ENCODE measurements at regions not wholly inside any gene's neighbourhood (a gene's known extent, or its start where the extent isn't known, plus 50 kb on each side); places are given as distances from the start of the nearest gene placed in this dataset.

GRCh38 chr12:128047266-128048060 lies 219.5 kb upstream of the TMEM132C start:
- no peak overlapping the region for H3K27ac ChIP-seq (ENCODE audit: low read depth, low read length)
- ChIA-PET CTCF (no interaction called here), POLR2A (no interaction called here)
- H3K4me3 ChIP-seq (ENCODE audit: low read depth, low read length): no peak overlapping the region
- peaks cover 29% of the 10 kb centered on the region; the same call in 1 of the 2 replicates for H3K9me3 ChIP-seq (ENCODE audit: control insufficient read depth, insufficient read depth, low read length)
- no peak for TF ChIP-seq CTCF (IDR thresholded peaks at IDR 0.05; ENCODE audit: low read depth, low read length)
- DNase-seq (ENCODE audit: low read depth, low spot score): no peak
- H3K27me3 ChIP-seq (ENCODE audit: control insufficient read depth, insufficient read depth, low read length): no peaks in the 10 kb centered on the region

- Histone ChIP-seq H3K9me3 (ENCODE audit: control insufficient read depth, insufficient read depth, low read length) (peaks cover 45% of the 10 kb centered on the region), H3K4me3 (ENCODE audit: low read depth, low read length) (no peak overlapping the region), H3K27ac (ENCODE audit: low read depth, low read length) (no peak overlapping the region), H3K27me3 (ENCODE audit: control insufficient read depth, insufficient read depth, low read length) (no peaks in the 10 kb centered on the region)
- no peak for DNase-seq (ENCODE audit: low read depth, low spot score)
- ChIA-PET CTCF (no interaction called here), POLR2A (no interaction called here)
- TF ChIP-seq CTCF (IDR thresholded peaks at IDR 0.05; ENCODE audit: low read depth, low read length): no peak
These were observed 214.6 kb upstream of the TMEM132C start for GRCh38 chr12:128052331-128052730.

- POLR2A ChIA-PET: no interaction called here
These were observed 214.2 kb upstream of the TMEM132C start for GRCh38 chr12:128052777-128053176.

GRCh38 chr12:128055567-128055966 lies 211.4 kb upstream of the TMEM132C start:
- ChIA-PET CTCF (no interaction called here), POLR2A (no interaction called here)
- peaks cover 51% of the 10 kb centered on the region for H3K9me3 ChIP-seq (ENCODE audit: control insufficient read depth, insufficient read depth, low read length)
- no peak overlapping the region for H3K4me3 ChIP-seq (ENCODE audit: low read depth, low read length)
- H3K27ac ChIP-seq (ENCODE audit: low read depth, low read length): no peak overlapping the region
- TF ChIP-seq CTCF (IDR thresholded peaks at IDR 0.05; ENCODE audit: low read depth, low read length): no peak
- DNase-seq (ENCODE audit: low read depth, low spot score): no peak
- no peaks in the 10 kb centered on the region for H3K27me3 ChIP-seq (ENCODE audit: control insufficient read depth, insufficient read depth, low read length)

More at GRCh38 chr12:128052777-128053176, 214.2 kb upstream of the TMEM132C start:
- H3K9me3 ChIP-seq (ENCODE audit: control insufficient read depth, insufficient read depth, low read length): peaks cover 47% of the 10 kb centered on the region
- H3K27me3 ChIP-seq (ENCODE audit: control insufficient read depth, insufficient read depth, low read length): no peaks in the 10 kb centered on the region
- DNase-seq (ENCODE audit: low read depth, low spot score): no peak
- no peak overlapping the region for H3K27ac ChIP-seq (ENCODE audit: low read depth, low read length)
- CTCF ChIA-PET: no interaction called here
- no peak overlapping the region for H3K4me3 ChIP-seq (ENCODE audit: low read depth, low read length)
- no peak for TF ChIP-seq CTCF (IDR thresholded peaks at IDR 0.05; ENCODE audit: low read depth, low read length)

GRCh38 chr12:128056136-128056801 lies 210.7 kb upstream of the TMEM132C start:
- DNase-seq (ENCODE audit: low read depth, low spot score): no peak

More at GRCh38 chr12:128056136-128056801, 210.7 kb upstream of the TMEM132C start:
- Histone ChIP-seq H3K4me3 (ENCODE audit: low read depth, low read length) (no peak overlapping the region), H3K27ac (ENCODE audit: low read depth, low read length) (no peak overlapping the region), H3K27me3 (ENCODE audit: control insufficient read depth, insufficient read depth, low read length) (no peaks in the 10 kb centered on the region), H3K9me3 (ENCODE audit: control insufficient read depth, insufficient read depth, low read length) (peaks cover 51% of the 10 kb centered on the region)
- ChIA-PET CTCF (no interaction called here), POLR2A (no interaction called here)
- TF ChIP-seq CTCF (IDR thresholded peaks at IDR 0.05; ENCODE audit: low read depth, low read length): no peak
